CD14-positive monocyte (primary cell): ENCODE measurements at regions not wholly inside any gene's neighbourhood (a gene's known extent, or its start where the extent isn't known, plus 50 kb on each side); places are given as distances from the start of the nearest gene placed in this dataset.

Experiments used
- DNase-seq, 3 donors: peaks; one replicate each; pipeline ENCODE4 v3.0.0-alpha.2; 2011 to 2022
- H2AFZ ChIP-seq: 2 replicates; pipeline ENCODE4 v1.6.0; 2012; ENCODE audit warnings: mild to moderate bottlenecking, low read depth, low read length, inconsistent platforms; ENCODE audit not compliant: insufficient read depth, poor library complexity, severe bottlenecking
- H3K27ac ChIP-seq, 2 donors: 1 replicate in 1 of 2; 2 replicates in 1 of 2; pipeline ENCODE4 v1.5.1; 2012 to 2013; ENCODE audit warnings: low read length in 2 of 2, control low read depth in 1 of 2, inconsistent platforms in 1 of 2, low read depth in 1 of 2, mild to moderate bottlenecking in 1 of 2
- H3K27me3 ChIP-seq, 2 donors: one replicate each; pipeline versions ENCODE4 v1.6.0 to v1.6.1; 2011 to 2013; ENCODE audit warnings: low read length in 2 of 2; ENCODE audit not compliant: control insufficient read depth in 2 of 2, insufficient read depth in 2 of 2
- H3K36me3 ChIP-seq, 2 donors: replicated peaks in 1 of 2; 1 replicate in 1 of 2; 2 replicates in 1 of 2; pipeline versions ENCODE4 v1.5.1 to v1.6.1; 2012 to 2013; ENCODE audit warnings: low read length in 2 of 2, control low read depth in 1 of 2, inconsistent platforms in 1 of 2, mild to moderate bottlenecking in 1 of 2; ENCODE audit not compliant: insufficient read depth in 2 of 2, control insufficient read depth in 1 of 2
- H3K4me1 ChIP-seq, 2 donors: 1 replicate in 1 of 2; 2 replicates in 1 of 2; pipeline versions ENCODE4 v1.5.1 to v1.6.1; 2012 to 2013; ENCODE audit warnings: low read length in 2 of 2, control low read depth in 1 of 2, inconsistent platforms in 1 of 2, mild to moderate bottlenecking in 1 of 2, moderate library complexity in 1 of 2; ENCODE audit not compliant: insufficient read depth in 2 of 2, control insufficient read depth in 1 of 2
- H3K4me2 ChIP-seq: replicated peaks from 2 replicates; pipeline ENCODE3; 2012; ENCODE audit warnings: low read length, moderate library complexity, mild to moderate bottlenecking; ENCODE audit not compliant: poor library complexity, severe bottlenecking; ENCODE audit errors: extremely low read depth
- H3K4me3 ChIP-seq, 3 experiments: fragments of 200-600 bp in 1 of 3; sonication (generic) in 1 of 3; replicated peaks in 1 of 3; 1 replicate in 2 of 3; 2 replicates in 1 of 3; pipeline ENCODE4 v1.5.1; 2011 to 2013; ENCODE audit warnings: low read length in 3 of 3, mild to moderate bottlenecking in 3 of 3, control low read depth in 2 of 3, low read depth in 2 of 3, inconsistent platforms in 1 of 3, moderate library complexity in 1 of 3
- H3K79me2 ChIP-seq: 2 replicates; pipeline ENCODE4 v1.6.0; 2012; ENCODE audit warnings: mild to moderate bottlenecking, control low read depth, inconsistent platforms, low read length, moderate library complexity; ENCODE audit not compliant: insufficient read depth
- H3K9ac ChIP-seq: 2 replicates; pipeline ENCODE4 v1.6.0; 2017; ENCODE audit warnings: low read length, mild to moderate bottlenecking; ENCODE audit not compliant: insufficient read depth, poor library complexity, severe bottlenecking
- H3K9me3 ChIP-seq, 2 donors: replicated peaks in 1 of 2; 1 replicate in 1 of 2; 2 replicates in 1 of 2; pipeline versions ENCODE4 v1.5.1 to v1.6.1; 2012 to 2013; ENCODE audit warnings: low read length in 2 of 2, control low read depth in 1 of 2; ENCODE audit not compliant: control insufficient read depth in 1 of 2, insufficient read depth in 1 of 2
- H4K20me1 ChIP-seq: 2 replicates; pipeline ENCODE4 v1.6.0; 2012; ENCODE audit warnings: mild to moderate bottlenecking, low read length, control low read depth, moderate library complexity; ENCODE audit not compliant: insufficient read depth
- H3K27ac Mint-ChIP-seq, 7 donors: one replicate each; pipeline ENCODE4 v1.8.0; 2020; ENCODE audit warnings: mild to moderate bottlenecking in 7 of 7, mixed read lengths in 7 of 7, moderate library complexity in 6 of 7, inconsistent platforms in 2 of 7
- H3K27me3 Mint-ChIP-seq, 3 donors: one replicate each; pipeline ENCODE4 v1.8.0; 2021 to 2022; ENCODE audit warnings: low read depth in 3 of 3, mild to moderate bottlenecking in 3 of 3, mixed read lengths in 3 of 3, moderate library complexity in 3 of 3, inconsistent platforms in 1 of 3
- H3K36me3 Mint-ChIP-seq, 2 donors: one replicate each; pipeline ENCODE4 v1.8.0; 2020; ENCODE audit warnings: mixed read lengths in 2 of 2, inconsistent platforms in 1 of 2, mild to moderate bottlenecking in 1 of 2
- H3K4me1 Mint-ChIP-seq: one replicate; pipeline ENCODE4 v1.8.0; 2020; ENCODE audit warnings: mild to moderate bottlenecking, mixed read lengths
- H3K4me3 Mint-ChIP-seq, 2 donors: one replicate each; pipeline ENCODE4 v1.8.0; 2020; ENCODE audit warnings: mild to moderate bottlenecking in 2 of 2, mixed read lengths in 2 of 2, moderate library complexity in 1 of 2
- H3K9me3 Mint-ChIP-seq, 7 donors: one replicate each; pipeline ENCODE4 v1.8.0; 2020 to 2022; ENCODE audit warnings: mixed read lengths in 7 of 7, mild to moderate bottlenecking in 6 of 7, moderate library complexity in 6 of 7, inconsistent platforms in 2 of 7
- CTCF ChIP-seq: fragments of 200-600 bp; IDR thresholded peaks from one replicate; pipeline ENCODE4 v1.8.0; 2022; ENCODE audit warnings: antibody characterized with exemption, mild to moderate bottlenecking
- WGBS: methylation state at CpG from one replicate; pipeline ENCODE4 v1.1.5; 2013; ENCODE audit warnings: missing lambda C conversion rate; ENCODE audit not compliant: insufficient coverage; 5-methylcytosine and 5-hydroxymethylcytosine counted together
- intact Hi-C, 2 donors: fragments of 100-400 bp; cut with micrococcal nuclease; formaldehyde crosslinking; loops; one replicate each; pipeline versions ENCODE4 v1.15.0 to v1.15.1; 2023

- no peak overlapping the region for H3K4me3 ChIP-seq
- no peaks in the 10 kb centered on the region for H3K27me3 ChIP-seq
- no CpG with 5 or more reads among the region's 1 CpG for whole genome bisulfite sequencing
- no peak overlapping the region for H3K4me3 Mint-ChIP-seq
- no peaks in the 10 kb centered on the region for H3K27me3 Mint-ChIP-seq
- H2AFZ ChIP-seq: no peak overlapping the region
- H3K27ac Mint-ChIP-seq: no peak overlapping the region
- H3K9me3 ChIP-seq: peaks cover 0 to under 1% of the 10 kb centered on the region in 2 donors
- no peak overlapping the region for H3K27ac ChIP-seq
- H4K20me1 ChIP-seq: no peaks in the 10 kb centered on the region
- no peaks in the 10 kb centered on the region for H3K4me1 ChIP-seq
- H3K36me3 Mint-ChIP-seq: no peaks in the 10 kb centered on the region
- intact Hi-C loops: no loop called here
- peaks cover 0 to 2% (median 0%) of the 10 kb centered on the region in 7 donors for H3K9me3 Mint-ChIP-seq
- H3K36me3 ChIP-seq: no peaks in the 10 kb centered on the region
- TF ChIP-seq CTCF: no peak
- no peak for DNase-seq
- H3K9ac ChIP-seq: no peak overlapping the region
- no peaks in the 10 kb centered on the region for H3K79me2 ChIP-seq
- no peak overlapping the region for H3K4me2 ChIP-seq
- H3K4me1 Mint-ChIP-seq: no peaks in the 10 kb centered on the region
These were observed 1287.6 kb downstream of the STIM2 start for GRCh38 chr4:28148221-28148620.

GRCh38 chr4:28149762-28150161 is 1289.1 kb downstream of the STIM2 start:
- Histone ChIP-seq H3K36me3 (no peaks in the 10 kb centered on the region), H3K27me3 (no peaks in the 10 kb centered on the region), H3K4me1 (no peaks in the 10 kb centered on the region), H3K4me2 (no peak overlapping the region), H3K27ac (no peak overlapping the region), H4K20me1 (no peaks in the 10 kb centered on the region), H3K9ac (no peak overlapping the region), H3K4me3 (no peak overlapping the region), H3K79me2 (no peaks in the 10 kb centered on the region), H2AFZ (no peak overlapping the region), H3K9me3 (no peaks in the 10 kb centered on the region)
- Mint-ChIP-seq H3K36me3 (no peaks in the 10 kb centered on the region), H3K4me3 (no peak overlapping the region), H3K27me3 (no peaks in the 10 kb centered on the region), H3K9me3 (peaks cover 0 to 2% (median 0%) of the 10 kb centered on the region in 7 donors), H3K4me1 (no peaks in the 10 kb centered on the region), H3K27ac (no peak overlapping the region)
- no peak for DNase-seq
- WGBS: 40% methylated on average over 1 of the region's 3 CpGs
- intact Hi-C loops: no loop called here
- no peak for TF ChIP-seq CTCF
